Natural killer cell (primary cell): ENCODE measurements at regions not wholly inside any gene's neighbourhood (a gene's known extent, or its start where the extent isn't known, plus 50 kb on each side); places are given as distances from the start of the nearest gene placed in this dataset.

Experiments
- ATAC-seq, 3 donors: fragments of 150-1000 bp in 2 of 3; fragments of 200-7000 bp in 1 of 3; cut with Tn5 transposase; 1 replicate in 1 of 3; 2 replicates in 2 of 3; pipeline ENCODE4 v1.10.0; 2021; ENCODE audit warnings: mild to moderate bottlenecking in 2 of 3, moderate library complexity in 2 of 3
- DNase-seq, 2 donors: peaks; one replicate each; pipeline versions ENCODE4 v3.0.0 to v3.0.0-alpha.2; 2013 to 2021; ENCODE audit warnings: mixed read lengths in 1 of 2
- H3K27ac ChIP-seq: one replicate; pipeline ENCODE4 v1.5.1; 2013; ENCODE audit warnings: mild to moderate bottlenecking, low read length
- H3K27me3 ChIP-seq: one replicate; pipeline ENCODE4 v1.6.1; 2013; ENCODE audit warnings: low read length; ENCODE audit not compliant: control insufficient read depth, insufficient read depth
- H3K36me3 ChIP-seq: one replicate; pipeline ENCODE4 v1.6.1; 2013; ENCODE audit warnings: low read length; ENCODE audit not compliant: control insufficient read depth, insufficient read depth
- H3K4me1 ChIP-seq: one replicate; pipeline ENCODE4 v1.6.1; 2013; ENCODE audit warnings: low read length; ENCODE audit not compliant: control insufficient read depth, insufficient read depth
- H3K4me3 ChIP-seq: one replicate; pipeline ENCODE4 v1.5.1; 2013; ENCODE audit warnings: low read length
- H3K9me3 ChIP-seq: one replicate; pipeline ENCODE4 v1.6.1; 2013; ENCODE audit warnings: low read length; ENCODE audit not compliant: control insufficient read depth, insufficient read depth
- H3K27ac Mint-ChIP-seq, 2 donors: one replicate each; pipeline ENCODE4 v1.8.0; 2022; ENCODE audit warnings: mild to moderate bottlenecking in 2 of 2, mixed read lengths in 2 of 2, moderate library complexity in 1 of 2
- H3K27me3 Mint-ChIP-seq, 2 donors: one replicate each; pipeline ENCODE4 v1.8.0; 2022; ENCODE audit warnings: low read depth in 2 of 2, mixed read lengths in 2 of 2
- H3K36me3 Mint-ChIP-seq: one replicate; pipeline ENCODE4 v1.8.0; 2022; ENCODE audit warnings: mixed read lengths
- H3K4me1 Mint-ChIP-seq, 2 donors: one replicate each; pipeline ENCODE4 v1.8.0; 2022; ENCODE audit warnings: mixed read lengths in 2 of 2
- H3K4me3 Mint-ChIP-seq: one replicate; pipeline ENCODE4 v1.8.0; 2022; ENCODE audit warnings: mild to moderate bottlenecking, moderate library complexity, mixed read lengths
- H3K9me3 Mint-ChIP-seq, 2 donors: one replicate each; pipeline ENCODE4 v1.8.0; 2022; ENCODE audit warnings: mixed read lengths in 2 of 2
- CTCF ChIP-seq: fragments of 200-600 bp; IDR thresholded peaks from one replicate; pipeline ENCODE4 v1.8.0; 2022; ENCODE audit warnings: antibody characterized with exemption
- WGBS: methylation state at CpG from one replicate; pipeline ENCODE4 v1.1.7; 2013; ENCODE audit warnings: missing lambda C conversion rate; ENCODE audit not compliant: insufficient coverage; 5-methylcytosine and 5-hydroxymethylcytosine counted together
- intact Hi-C: fragments of 100-400 bp; cut with micrococcal nuclease; formaldehyde crosslinking; loops from one replicate; pipeline ENCODE4 v1.14.2; 2022

GRCh38 chr2:139201516-139201915 lies 421.3 kb upstream of the NXPH2 start:
- no peaks in the 10 kb centered on the region for H3K27me3 Mint-ChIP-seq

GRCh38 chr2:139196754-139197153 lies 416.6 kb upstream of the NXPH2 start:
- intact Hi-C loops, result no loop called here
- H3K27me3 Mint-ChIP-seq, result no peaks in the 10 kb centered on the region
- H3K4me1 Mint-ChIP-seq, result no peaks in the 10 kb centered on the region
- H3K4me3 Mint-ChIP-seq, result no peak overlapping the region
- no peak overlapping the region for H3K4me3 ChIP-seq
- TF ChIP-seq CTCF, result no peak
- no peak for ATAC-seq
- H3K36me3 ChIP-seq, result no peaks in the 10 kb centered on the region
- H3K9me3 Mint-ChIP-seq, result peaks cover 11 to 14% of the 10 kb centered on the region in 2 donors
- H3K4me1 ChIP-seq, result no peaks in the 10 kb centered on the region
- H3K9me3 ChIP-seq, result no peaks in the 10 kb centered on the region
- no peaks in the 10 kb centered on the region for H3K36me3 Mint-ChIP-seq
- no CpG with 5 or more reads among the region's 4 CpGs for WGBS
- H3K27me3 ChIP-seq, result no peaks in the 10 kb centered on the region
- no peak overlapping the region for H3K27ac ChIP-seq
- H3K27ac Mint-ChIP-seq, result no peak overlapping the region
- no peak for DNase-seq

More at GRCh38 chr2:139201516-139201915, 421.3 kb upstream of the NXPH2 start:
- no peaks in the 10 kb centered on the region for H3K4me1 ChIP-seq
- H3K36me3 ChIP-seq, result no peaks in the 10 kb centered on the region
- Mint-ChIP-seq H3K4me3 (no peak overlapping the region), H3K27ac (no peak overlapping the region), H3K9me3 (peaks cover 9 to 10% of the 10 kb centered on the region in 2 donors), H3K36me3 (peaks cover 5% of the 10 kb centered on the region), H3K4me1 (no peaks in the 10 kb centered on the region)
- no peaks in the 10 kb centered on the region for H3K9me3 ChIP-seq
- no peak overlapping the region for H3K4me3 ChIP-seq
- WGBS, result 78% methylated on average over 1 of the region's 2 CpGs
- intact Hi-C loops, result no loop called here
- no peak for ATAC-seq
- no peak overlapping the region for H3K27ac ChIP-seq
- DNase-seq, result no peak
- TF ChIP-seq CTCF, result no peak
- H3K27me3 ChIP-seq, result no peaks in the 10 kb centered on the region

- H3K4me1 Mint-ChIP-seq, result no peaks in the 10 kb centered on the region
- no peak for ATAC-seq
- intact Hi-C loops, result no loop called here
- DNase-seq, result no peak
- Histone ChIP-seq H3K4me1 (no peaks in the 10 kb centered on the region), H3K27ac (no peak overlapping the region), H3K4me3 (no peak overlapping the region), H3K27me3 (no peaks in the 10 kb centered on the region), H3K36me3 (no peaks in the 10 kb centered on the region), H3K9me3 (no peaks in the 10 kb centered on the region)
- no peaks in the 10 kb centered on the region for H3K27me3 Mint-ChIP-seq
- 86% methylated on average over 7 of the region's 7 CpGs for WGBS
- H3K27ac Mint-ChIP-seq, result no peak overlapping the region
- TF ChIP-seq CTCF, result no peak
- H3K4me3 Mint-ChIP-seq, result no peak overlapping the region
- no peaks in the 10 kb centered on the region for H3K36me3 Mint-ChIP-seq
- peaks cover 11 to 14% of the 10 kb centered on the region in 2 donors for H3K9me3 Mint-ChIP-seq
Measured at GRCh38 chr2:139194546-139194945, 414.4 kb upstream of the NXPH2 start.

GRCh38 chr2:139177041-139177440 lies 396.9 kb upstream of the NXPH2 start:
- Histone ChIP-seq H3K27me3 (no peaks in the 10 kb centered on the region), H3K36me3 (no peaks in the 10 kb centered on the region), H3K4me3 (no peak overlapping the region), H3K27ac (no peak overlapping the region), H3K4me1 (no peaks in the 10 kb centered on the region), H3K9me3 (no peaks in the 10 kb centered on the region)
- Mint-ChIP-seq H3K36me3 (no peaks in the 10 kb centered on the region), H3K27ac (no peak overlapping the region), H3K4me1 (no peaks in the 10 kb centered on the region), H3K4me3 (no peak overlapping the region), H3K9me3 (peaks cover 27 to 33% of the 10 kb centered on the region in 2 donors), H3K27me3 (no peaks in the 10 kb centered on the region)
- no peak for TF ChIP-seq CTCF
- WGBS, result 74% methylated on average over 3 of the region's 3 CpGs
- intact Hi-C loops, result no loop called here
- ATAC-seq, result no peak
- no peak for DNase-seq
